ENCODE measurements at regions not wholly inside any gene's neighbourhood (a gene's known extent, or its start where the extent isn't known, plus 50 kb on each side); places are given as distances from the start of the nearest gene placed in this dataset.

GRCh38 chr3:22485954-22486353, 717.2 kb upstream of the UBE2E2 start:
- no peak for TF ChIP-seq ZBTB21 (tag by site-specific recombination; IDR thresholded peaks at IDR 0.05)
- no peak for TF ChIP-seq CTCF (tag by site-specific recombination; IDR thresholded peaks at IDR 0.05)
- TF ChIP-seq SP3 (tag by site-specific recombination; IDR thresholded peaks at IDR 0.05): no peak
- no peak for TF ChIP-seq MZF1 (tag by site-specific recombination; IDR thresholded peaks at IDR 0.05; ENCODE audit: borderline replicate concordance)
- no peak for TF ChIP-seq SP7 (tag by site-specific recombination; IDR thresholded peaks at IDR 0.05)
- no peak for TF ChIP-seq ZBTB48 (tag by site-specific recombination; IDR thresholded peaks at IDR 0.05)

All from HEK293 (cell line).